Fibroblast of lung (primary cell): ENCODE measurements at regions not wholly inside any gene's neighbourhood (a gene's known extent, or its start where the extent isn't known, plus 50 kb on each side); places are given as distances from the start of the nearest gene placed in this dataset.

Experiments
- CTCF ChIP-seq, 2 donors: IDR thresholded peaks in 1 of 2; conservative IDR thresholded peaks in 1 of 2; 1 replicate in 1 of 2; 2 replicates in 1 of 2; pipeline ENCODE4 v1.5.1; 2011 to 2012; ENCODE audit warnings: low read length in 2 of 2, control low read depth in 1 of 2, inconsistent platforms in 1 of 2, low read depth in 1 of 2, mild to moderate bottlenecking in 1 of 2
- EZH2 ChIP-seq: IDR thresholded peaks from 2 replicates; pipeline ENCODE4 v1.5.1; 2012; ENCODE audit warnings: low read length, control low read depth, mild to moderate bottlenecking; ENCODE audit errors: missing control alignments

DNA sequence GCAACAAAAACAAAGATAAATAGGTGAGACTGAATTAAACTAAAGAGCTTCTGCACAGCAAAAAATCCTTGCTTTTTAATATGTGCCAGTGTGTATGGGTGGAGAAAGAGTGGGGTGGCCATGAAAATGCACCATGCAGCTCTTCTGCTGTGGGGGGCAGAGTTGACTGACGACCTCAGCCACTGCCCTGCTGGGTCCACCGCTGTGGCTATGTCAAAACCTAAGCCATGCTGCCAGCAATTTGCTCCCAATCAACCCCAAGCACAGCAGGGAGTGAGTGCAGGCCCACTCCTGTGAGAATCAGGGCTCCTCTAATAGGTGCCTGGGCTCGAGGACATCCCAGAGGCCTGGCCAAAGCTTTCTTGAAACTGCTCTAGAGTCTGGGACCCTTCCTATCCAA lies 235.6 kb upstream of the RBBP8 start:
- TF ChIP-seq CTCF (conservative IDR thresholded peaks at IDR 0.05 in 1 of 2, IDR thresholded peaks at IDR 0.05 in 1 of 2; ENCODE audit: low read depth in 1 of 2, low read length in 2 of 2) (no peak), EZH2 (no peak)
